ENCODE measurements at regions not wholly inside any gene's neighbourhood (a gene's known extent, or its start where the extent isn't known, plus 50 kb on each side); places are given as distances from the start of the nearest gene placed in this dataset.

GRCh38 chr2:220670511-220670910, 901.6 kb downstream of the EPHA4 start:
- DNase-seq = no peak
- no peak overlapping the region for H3K4me3 ChIP-seq
- no peaks in the 10 kb centered on the region for H3K27me3 ChIP-seq
- 10 to 22% (median 21%) methylated on average over 5 of the region's 5 CpGs for WGBS, 3 donors
- TF ChIP-seq EP300 (IDR thresholded peaks at IDR 0.05) = no peak
- no peak for TF ChIP-seq POLR2A (IDR thresholded peaks at IDR 0.05)
- no peak for TF ChIP-seq CTCF (IDR thresholded peaks at IDR 0.05)
- H3K4me1 ChIP-seq (ENCODE audit: insufficient read depth) = no peaks in the 10 kb centered on the region
- no peaks in the 10 kb centered on the region for H3K36me3 ChIP-seq
- no peaks in the 10 kb centered on the region for H3K9me3 ChIP-seq
- intact Hi-C loops (cut with DNase I) = no loop called here
- H3K27ac ChIP-seq = no peak overlapping the region

DNA sequence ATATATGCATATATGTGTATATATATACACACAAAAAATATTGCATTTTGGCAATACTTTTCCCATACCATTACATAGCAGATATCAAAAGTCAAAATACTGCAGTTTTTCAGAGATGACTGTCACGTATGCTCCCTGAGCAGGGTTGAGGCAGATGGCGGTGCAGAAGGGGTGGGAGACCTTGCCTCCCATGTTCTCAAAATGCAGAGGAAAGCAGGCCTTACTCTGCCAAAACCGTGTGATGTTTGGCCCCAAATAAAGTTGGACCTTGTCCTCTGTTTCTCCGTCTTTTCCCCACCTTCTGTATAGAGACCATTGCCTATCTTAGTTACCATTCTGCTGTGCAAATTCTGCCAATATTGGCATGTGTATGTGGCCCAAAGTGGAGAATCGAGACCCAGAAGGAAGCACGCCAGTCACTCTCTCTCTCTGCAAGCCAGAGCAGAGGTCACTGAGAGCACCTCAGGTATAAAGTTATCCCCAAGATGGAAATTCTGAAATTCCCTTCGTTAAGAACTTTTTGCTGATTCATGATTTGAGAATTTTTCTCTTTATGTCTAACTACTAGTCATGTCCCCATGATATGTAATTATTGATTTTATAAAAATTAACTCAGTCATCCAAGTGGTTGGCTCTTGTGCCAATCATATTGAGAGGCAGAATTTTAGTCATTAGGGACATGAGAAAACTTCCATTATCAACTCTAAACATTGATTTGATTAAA, 898.8 kb downstream of the EPHA4 start:
- intact Hi-C loops (cut with DNase I) = no loop called here
- H3K27me3 ChIP-seq = no peaks in the 10 kb centered on the region
- no peak for DNase-seq
- no peak overlapping the region for H3K4me3 ChIP-seq
- TF ChIP-seq EP300 (IDR thresholded peaks at IDR 0.05) = no peak
- no peak for TF ChIP-seq CTCF (IDR thresholded peaks at IDR 0.05)
- no peak for TF ChIP-seq POLR2A (IDR thresholded peaks at IDR 0.05)
- H3K27ac ChIP-seq = no peak overlapping the region
- H3K4me1 ChIP-seq (ENCODE audit: insufficient read depth) = no peaks in the 10 kb centered on the region
- no peaks in the 10 kb centered on the region for H3K36me3 ChIP-seq
- WGBS, 3 donors = 90 to 92% (median 91%) methylated on average over 7 of the region's 7 CpGs
- no peaks in the 10 kb centered on the region for H3K9me3 ChIP-seq

DNA sequence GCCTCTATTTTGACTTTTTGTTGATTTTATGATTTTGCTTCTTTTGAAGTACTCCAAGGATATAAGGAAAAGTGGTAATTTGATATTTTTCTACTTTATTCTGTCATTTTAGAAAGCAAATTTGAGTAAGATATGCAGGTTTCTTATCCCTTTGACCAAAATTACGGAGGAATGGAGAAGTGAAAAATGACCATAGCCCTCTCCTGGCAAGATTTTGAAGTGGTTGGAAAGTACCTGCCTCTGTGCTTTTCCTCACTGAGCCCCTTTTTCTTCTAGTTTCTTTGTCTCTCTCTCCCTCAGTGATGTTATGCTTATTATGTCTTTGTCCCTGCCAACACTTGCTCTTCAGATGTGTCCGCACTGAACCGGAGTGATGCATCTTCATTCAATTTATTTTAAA, 898.1 kb downstream of the EPHA4 start:
- Histone ChIP-seq H3K4me3 (no peak overlapping the region), H3K36me3 (no peaks in the 10 kb centered on the region), H3K9me3 (no peaks in the 10 kb centered on the region), H3K27me3 (no peaks in the 10 kb centered on the region), H3K27ac (no peak overlapping the region), H3K4me1 (ENCODE audit: insufficient read depth) (no peaks in the 10 kb centered on the region)
- TF ChIP-seq POLR2A (IDR thresholded peaks at IDR 0.05) (no peak), EP300 (IDR thresholded peaks at IDR 0.05) (no peak), CTCF (IDR thresholded peaks at IDR 0.05) (no peak)
- intact Hi-C loops (cut with DNase I) = no loop called here
- WGBS, 3 donors = 93 to 96% (median 93%) methylated on average over 3 of the region's 3 CpGs
- DNase-seq = no peak

- no peaks in the 10 kb centered on the region for H3K27me3 ChIP-seq
- H3K27ac ChIP-seq = no peak overlapping the region
- no peak overlapping the region for H3K4me3 ChIP-seq
- TF ChIP-seq POLR2A (IDR thresholded peaks at IDR 0.05) (no peak), EP300 (IDR thresholded peaks at IDR 0.05) (no peak), CTCF (IDR thresholded peaks at IDR 0.05) (no peak)
- no peak for DNase-seq
- no peaks in the 10 kb centered on the region for H3K9me3 ChIP-seq
- intact Hi-C loops (cut with DNase I) = no loop called here
- 96 to 100% (median 98%) methylated on average over 1 of the region's 1 CpG for WGBS, 3 donors
- H3K36me3 ChIP-seq = no peaks in the 10 kb centered on the region
- H3K4me1 ChIP-seq (ENCODE audit: insufficient read depth) = no peaks in the 10 kb centered on the region
Measured at GRCh38 chr2:220676695-220677094, 895.4 kb downstream of the EPHA4 start.
